ENCODE measurements at regions not wholly inside any gene's neighbourhood (a gene's known extent, or its start where the extent isn't known, plus 50 kb on each side); places are given as distances from the start of the nearest gene placed in this dataset.

GRCh38 chr3:27554706-27555105 lies 70.5 kb upstream of the SLC4A7 start:
- Histone ChIP-seq H2BK12ac (ENCODE audit: insufficient read length, low read depth, low read length) (no peak overlapping the region), H3K27ac (ENCODE audit: insufficient read length, low read depth, low read length) (no peak overlapping the region), H3K9me3 (ENCODE audit: control insufficient read depth, low read depth, low read length) (no peaks in the 10 kb centered on the region), H4K20me1 (ENCODE audit: control insufficient read depth, insufficient read depth, insufficient read length) (no peaks in the 10 kb centered on the region), H3K27me3 (ENCODE audit: insufficient read depth, low read length) (no peaks in the 10 kb centered on the region), H3K18ac (ENCODE audit: insufficient read length, low read depth, low read length) (no peak overlapping the region), H3K23me2 (ENCODE audit: insufficient read length, low read depth, low read length, poor library complexity, severe bottlenecking) (no peaks in the 10 kb centered on the region), H2BK5ac (ENCODE audit: insufficient read length, low read length) (no peak overlapping the region), H3T11ph (ENCODE audit: low read length) (no peak overlapping the region), H2BK20ac (ENCODE audit: low read depth, low read length, poor library complexity, severe bottlenecking) (no peak overlapping the region), H3K79me2 (ENCODE audit: insufficient read depth, low read length) (no peaks in the 10 kb centered on the region), H3K14ac (ENCODE audit: insufficient read depth, low read length) (no peak overlapping the region), H4K8ac (replicated peaks; ENCODE audit: insufficient read length, low read depth, low read length) (no peak overlapping the region), H3K4ac (ENCODE audit: low read depth, low read length) (no peak overlapping the region), H2AK5ac (ENCODE audit: insufficient read length, low read length) (no peak overlapping the region), H3K9ac (ENCODE audit: extremely low read depth, insufficient read length, low read length) (no peak overlapping the region), H3K4me1 (ENCODE audit: insufficient read depth, low read length) (no peaks in the 10 kb centered on the region), H3K23ac (ENCODE audit: insufficient read length, low read depth, low read length) (no peak overlapping the region), H4K5ac (ENCODE audit: insufficient read length, low read depth, low read length) (no peak overlapping the region), H4K91ac (ENCODE audit: insufficient read length, low read depth, low read length) (no peak overlapping the region), H3K79me1 (ENCODE audit: insufficient read depth, low read depth, low read length, poor library complexity, severe bottlenecking) (no peaks in the 10 kb centered on the region), H2BK15ac (ENCODE audit: low read depth, low read length) (no peak overlapping the region), H3K4me2 (ENCODE audit: insufficient read depth, insufficient read length, low read length) (no peak overlapping the region), H2BK120ac (ENCODE audit: low read depth, low read length, poor library complexity, severe bottlenecking) (no peak overlapping the region), H2AFZ (ENCODE audit: low read length) (no peak overlapping the region), H3K56ac (ENCODE audit: insufficient read length, low read depth, low read length) (no peak overlapping the region)
- WGBS (ENCODE audit: extremely low coverage, insufficient read length, low lambda C conversion rate): no CpG with 5 or more reads among the region's 2 CpGs
- peaks cover 6 to 9% of the 10 kb centered on the region in 2 experiments for H3K4me1 Mint-ChIP-seq
- H3K9me3 Mint-ChIP-seq: peaks cover 35 to 38% of the 10 kb centered on the region in 2 experiments
- TF ChIP-seq, protein P1, sequence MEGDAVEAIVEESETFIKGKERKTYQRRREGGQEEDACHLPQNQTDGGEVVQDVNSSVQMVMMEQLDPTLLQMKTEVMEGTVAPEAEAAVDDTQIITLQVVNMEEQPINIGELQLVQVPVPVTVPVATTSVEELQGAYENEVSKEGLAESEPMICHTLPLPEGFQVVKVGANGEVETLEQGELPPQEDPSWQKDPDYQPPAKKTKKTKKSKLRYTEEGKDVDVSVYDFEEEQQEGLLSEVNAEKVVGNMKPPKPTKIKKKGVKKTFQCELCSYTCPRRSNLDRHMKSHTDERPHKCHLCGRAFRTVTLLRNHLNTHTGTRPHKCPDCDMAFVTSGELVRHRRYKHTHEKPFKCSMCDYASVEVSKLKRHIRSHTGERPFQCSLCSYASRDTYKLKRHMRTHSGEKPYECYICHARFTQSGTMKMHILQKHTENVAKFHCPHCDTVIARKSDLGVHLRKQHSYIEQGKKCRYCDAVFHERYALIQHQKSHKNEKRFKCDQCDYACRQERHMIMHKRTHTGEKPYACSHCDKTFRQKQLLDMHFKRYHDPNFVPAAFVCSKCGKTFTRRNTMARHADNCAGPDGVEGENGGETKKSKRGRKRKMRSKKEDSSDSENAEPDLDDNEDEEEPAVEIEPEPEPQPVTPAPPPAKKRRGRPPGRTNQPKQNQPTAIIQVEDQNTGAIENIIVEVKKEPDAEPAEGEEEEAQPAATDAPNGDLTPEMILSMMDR (conservative IDR thresholded peaks at IDR 0.05): no peak
- H3K4me3 Mint-ChIP-seq: no peak overlapping the region
- no peak overlapping the region for H3K27ac Mint-ChIP-seq
- DNase-seq: no peak
- peaks cover 2% of the 10 kb centered on the region for H3K27me3 Mint-ChIP-seq (ENCODE audit: low read depth)
- H3K36me3 Mint-ChIP-seq (ENCODE audit: insufficient read depth in 1 of 3, low read depth in 3 of 3): peaks cover 23 to 41% (median 32%) of the 10 kb centered on the region in 3 experiments
